SK-N-MC (cell line): ENCODE measurements at regions not wholly inside any gene's neighbourhood (a gene's known extent, or its start where the extent isn't known, plus 50 kb on each side); places are given as distances from the start of the nearest gene placed in this dataset.

Experiments used
- FOXP2 ChIP-seq: optimal IDR thresholded peaks from 2 replicates; pipeline ENCODE3; 2011; ENCODE audit warnings: mild to moderate bottlenecking, moderate library complexity; ENCODE audit not compliant: insufficient read depth; ENCODE audit errors: extremely low read length, control extremely low read depth
- POLR2AphosphoS5 ChIP-seq: IDR thresholded peaks from 2 replicates; pipeline ENCODE4 v1.6.1; 2012; ENCODE audit warnings: mild to moderate bottlenecking, low read depth, low read length, borderline replicate concordance

DNA sequence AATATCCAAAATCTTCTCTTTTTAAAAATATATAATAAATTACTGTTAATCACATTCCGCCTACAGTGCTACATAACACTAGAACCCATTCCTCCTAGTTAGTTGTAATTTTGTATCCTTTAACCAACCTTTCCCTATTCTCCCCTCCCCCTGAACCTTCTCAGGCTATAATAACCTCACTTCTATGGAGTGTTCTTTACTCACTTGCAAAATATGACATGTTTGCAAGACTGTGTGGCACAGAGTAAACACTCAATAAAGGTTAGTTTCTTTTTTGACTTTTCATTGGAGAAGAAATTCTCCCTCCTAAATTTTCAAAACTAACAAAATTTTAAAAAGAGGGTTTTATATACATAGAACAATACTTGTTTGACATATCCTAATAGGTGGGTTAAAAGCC is 147.0 kb downstream of the FOXA2 start:
- TF ChIP-seq POLR2AphosphoS5 (no peak), FOXP2 (no peak)
